ENCODE measurements at regions not wholly inside any gene's neighbourhood (a gene's known extent, or its start where the extent isn't known, plus 50 kb on each side); places are given as distances from the start of the nearest gene placed in this dataset.
A peak's percentile ranks its signal among the peaks of the same experiment; 100 is the strongest.

- no peak for DNase-seq (ENCODE audit: low read depth)
These were observed 84.9 kb upstream of the GLIS3 start for GRCh38 chr9:4384750-4385149.

GRCh38 chr9:4382722-4383317, 83.0 kb upstream of the GLIS3 start:
- peak; percentile 48 for DNase-seq (ENCODE audit: low read depth)

- DNase-seq (ENCODE audit: low read depth) = no peak
These were observed 81.9 kb upstream of the GLIS3 start for GRCh38 chr9:4381744-4382143.

- DNase-seq (ENCODE audit: low read depth) = no peak
These were observed 80.5 kb upstream of the GLIS3 start for GRCh38 chr9:4380406-4380805.

- peak; percentile 93 for DNase-seq (ENCODE audit: low read depth)
These were observed 75.7 kb upstream of the GLIS3 start for GRCh38 chr9:4375424-4376200.

GRCh38 chr9:4371108-4371507, 71.2 kb upstream of the GLIS3 start:
- DNase-seq (ENCODE audit: low read depth) = peak; percentile 93

- no peak for DNase-seq (ENCODE audit: low read depth)
These were observed 70.6 kb upstream of the GLIS3 start for GRCh38 chr9:4370501-4370900.

- peak; percentile 70 for DNase-seq (ENCODE audit: low read depth)
These were observed 66.9 kb upstream of the GLIS3 start for GRCh38 chr9:4366591-4367330.

GRCh38 chr9:4365055-4365454, 65.2 kb upstream of the GLIS3 start:
- DNase-seq (ENCODE audit: low read depth) = no peak

GRCh38 chr9:4362281-4362680, 62.4 kb upstream of the GLIS3 start:
- no peak for DNase-seq (ENCODE audit: low read depth)

- no peak for DNase-seq (ENCODE audit: low read depth)
These were observed 59.1 kb upstream of the GLIS3 start for GRCh38 chr9:4359016-4359415.

- no peak for DNase-seq (ENCODE audit: low read depth)
These were observed 58.1 kb upstream of the GLIS3 start for GRCh38 chr9:4357929-4358328.

- DNase-seq (ENCODE audit: low read depth) = no peak
These were observed 56.4 kb upstream of the GLIS3 start for GRCh38 chr9:4356306-4356705.

GRCh38 chr9:4353236-4353635, 53.4 kb upstream of the GLIS3 start:
- peak; percentile 40 for DNase-seq (ENCODE audit: low read depth)

GRCh38 chr9:4349816-4350418, 50.0 kb upstream of the GLIS3 start:
- no peak for DNase-seq (ENCODE audit: low read depth)
